ENCODE measurements at regions not wholly inside any gene's neighbourhood (a gene's known extent, or its start where the extent isn't known, plus 50 kb on each side); places are given as distances from the start of the nearest gene placed in this dataset.

DNA sequence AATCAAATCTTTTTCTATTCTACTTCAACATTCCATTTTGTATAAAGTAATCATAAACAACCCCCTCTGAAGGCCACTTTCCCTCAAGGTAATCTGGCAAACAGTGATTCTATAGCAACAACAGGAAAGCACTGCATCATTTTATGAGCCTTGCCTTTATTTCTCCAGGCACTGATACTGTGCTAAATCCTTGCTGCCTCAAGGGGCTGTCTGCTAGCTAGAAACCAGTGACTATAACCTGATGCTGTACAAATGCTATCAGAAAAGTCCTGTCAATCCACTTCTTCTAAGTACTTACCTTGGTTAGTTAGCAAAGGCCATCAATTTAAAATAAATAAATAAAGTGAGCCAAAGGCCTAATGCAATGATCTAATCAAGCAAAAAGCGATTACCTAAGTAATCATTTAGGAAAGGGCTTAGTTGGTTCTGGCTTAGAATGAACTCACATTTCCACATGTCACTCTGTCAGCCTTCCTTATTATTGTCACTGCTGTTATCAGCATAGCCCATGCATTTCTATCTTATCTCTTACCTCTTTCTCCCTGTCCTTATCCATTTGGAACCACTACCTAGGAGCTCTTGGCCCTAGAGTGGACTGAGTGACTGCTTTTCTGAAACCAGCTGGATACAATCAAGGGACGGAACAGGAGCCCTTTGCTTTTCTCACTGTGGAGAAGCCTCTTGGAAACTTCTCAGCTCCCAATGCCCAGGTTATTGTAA lies 246.1 kb upstream of the MEF2C start:
- Mint-ChIP-seq H3K27ac (ENCODE audit: unreplicated experiment) (no peak overlapping the region), H3K4me3 (ENCODE audit: unreplicated experiment) (no peak overlapping the region), H3K9me3 (ENCODE audit: unreplicated experiment) (no peaks in the 10 kb centered on the region), H3K4me1 (ENCODE audit: low read depth, unreplicated experiment) (no peaks in the 10 kb centered on the region), H3K36me3 (ENCODE audit: unreplicated experiment) (no peaks in the 10 kb centered on the region), H3K27me3 (ENCODE audit: unreplicated experiment) (no peaks in the 10 kb centered on the region)
- TF ChIP-seq, protein P1, sequence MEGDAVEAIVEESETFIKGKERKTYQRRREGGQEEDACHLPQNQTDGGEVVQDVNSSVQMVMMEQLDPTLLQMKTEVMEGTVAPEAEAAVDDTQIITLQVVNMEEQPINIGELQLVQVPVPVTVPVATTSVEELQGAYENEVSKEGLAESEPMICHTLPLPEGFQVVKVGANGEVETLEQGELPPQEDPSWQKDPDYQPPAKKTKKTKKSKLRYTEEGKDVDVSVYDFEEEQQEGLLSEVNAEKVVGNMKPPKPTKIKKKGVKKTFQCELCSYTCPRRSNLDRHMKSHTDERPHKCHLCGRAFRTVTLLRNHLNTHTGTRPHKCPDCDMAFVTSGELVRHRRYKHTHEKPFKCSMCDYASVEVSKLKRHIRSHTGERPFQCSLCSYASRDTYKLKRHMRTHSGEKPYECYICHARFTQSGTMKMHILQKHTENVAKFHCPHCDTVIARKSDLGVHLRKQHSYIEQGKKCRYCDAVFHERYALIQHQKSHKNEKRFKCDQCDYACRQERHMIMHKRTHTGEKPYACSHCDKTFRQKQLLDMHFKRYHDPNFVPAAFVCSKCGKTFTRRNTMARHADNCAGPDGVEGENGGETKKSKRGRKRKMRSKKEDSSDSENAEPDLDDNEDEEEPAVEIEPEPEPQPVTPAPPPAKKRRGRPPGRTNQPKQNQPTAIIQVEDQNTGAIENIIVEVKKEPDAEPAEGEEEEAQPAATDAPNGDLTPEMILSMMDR (IDR thresholded peaks at IDR 0.05; ENCODE audit: partially characterized antibody, unreplicated experiment) = no peak
- no peak for DNase-seq

DNA sequence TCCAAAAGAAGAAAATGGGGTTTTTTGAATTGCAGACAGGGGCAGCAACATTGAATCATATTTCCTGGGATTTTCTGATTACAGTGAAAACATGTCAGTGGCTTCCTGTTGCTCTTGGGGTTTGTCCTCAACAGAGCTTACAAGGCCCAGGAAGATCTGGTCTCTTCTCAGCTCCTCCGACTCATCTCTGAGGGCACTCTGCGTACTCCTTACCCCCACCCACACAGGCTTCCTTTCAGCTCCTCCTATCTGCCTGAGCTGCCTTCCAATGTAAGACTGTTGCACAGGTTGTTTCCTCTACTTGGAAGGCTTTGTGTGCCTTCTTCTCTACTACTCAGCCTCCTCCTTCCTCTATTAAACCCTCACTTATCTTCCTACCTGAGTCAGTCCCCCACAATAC lies 245.1 kb upstream of the MEF2C start:
- Mint-ChIP-seq H3K4me3 (ENCODE audit: unreplicated experiment) (no peak overlapping the region), H3K4me1 (ENCODE audit: low read depth, unreplicated experiment) (no peaks in the 10 kb centered on the region), H3K27me3 (ENCODE audit: unreplicated experiment) (no peaks in the 10 kb centered on the region), H3K9me3 (ENCODE audit: unreplicated experiment) (no peaks in the 10 kb centered on the region), H3K27ac (ENCODE audit: unreplicated experiment) (no peak overlapping the region), H3K36me3 (ENCODE audit: unreplicated experiment) (no peaks in the 10 kb centered on the region)
- TF ChIP-seq, protein P1 (IDR thresholded peaks at IDR 0.05; ENCODE audit: partially characterized antibody, unreplicated experiment) = no peak
- DNase-seq = no peak

DNA sequence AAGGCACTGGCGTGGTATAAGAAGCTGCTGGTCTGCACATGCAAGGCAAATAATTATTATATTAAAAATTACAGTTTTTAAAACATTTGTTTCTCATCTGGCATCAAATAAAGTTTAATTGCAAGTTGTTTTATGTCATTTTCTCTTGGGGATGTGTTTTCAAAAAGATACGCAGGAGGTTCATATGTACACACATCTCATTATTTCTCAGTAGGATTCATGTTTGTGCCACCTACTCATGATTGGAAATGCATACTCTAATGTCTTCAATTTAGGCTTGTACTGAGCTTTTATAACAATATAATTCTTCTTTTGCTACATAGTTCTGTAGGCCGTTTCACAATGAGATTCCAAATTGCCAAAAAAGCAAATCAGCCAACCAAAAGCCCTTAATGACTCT lies 244.2 kb upstream of the MEF2C start:
- Mint-ChIP-seq H3K9me3 (ENCODE audit: unreplicated experiment) (no peaks in the 10 kb centered on the region), H3K36me3 (ENCODE audit: unreplicated experiment) (no peaks in the 10 kb centered on the region), H3K4me3 (ENCODE audit: unreplicated experiment) (no peak overlapping the region), H3K4me1 (ENCODE audit: low read depth, unreplicated experiment) (no peaks in the 10 kb centered on the region), H3K27ac (ENCODE audit: unreplicated experiment) (no peak overlapping the region), H3K27me3 (ENCODE audit: unreplicated experiment) (no peaks in the 10 kb centered on the region)
- DNase-seq = no peak
- TF ChIP-seq, protein P1 (IDR thresholded peaks at IDR 0.05; ENCODE audit: partially characterized antibody, unreplicated experiment) = no peak

DNA sequence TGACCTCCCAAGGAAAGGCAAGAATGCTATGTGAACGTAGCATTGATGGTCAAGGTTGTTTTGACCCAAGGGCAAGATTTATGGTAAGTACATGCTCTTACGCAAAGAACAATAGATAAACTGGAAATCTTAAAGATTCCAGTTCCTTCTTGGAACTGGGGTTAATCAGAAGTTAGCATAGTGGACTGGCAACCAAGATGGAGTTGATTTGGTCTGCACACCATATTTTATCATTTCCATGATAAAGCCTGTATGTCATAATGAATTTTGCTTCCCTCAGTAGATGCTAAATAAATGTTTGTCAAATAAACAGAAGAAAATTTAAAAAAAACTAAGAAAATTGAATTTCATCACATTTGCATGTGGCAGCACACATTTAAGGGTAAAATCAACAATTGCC lies 242.4 kb upstream of the MEF2C start:
- no peaks in the 10 kb centered on the region for H3K36me3 Mint-ChIP-seq (ENCODE audit: unreplicated experiment)
- no peaks in the 10 kb centered on the region for H3K9me3 Mint-ChIP-seq (ENCODE audit: unreplicated experiment)
- TF ChIP-seq, protein P1 (IDR thresholded peaks at IDR 0.05; ENCODE audit: partially characterized antibody, unreplicated experiment) = no peak
- no peak overlapping the region for H3K4me3 Mint-ChIP-seq (ENCODE audit: unreplicated experiment)
- H3K4me1 Mint-ChIP-seq (ENCODE audit: low read depth, unreplicated experiment) = no peaks in the 10 kb centered on the region
- DNase-seq = no peak
- no peaks in the 10 kb centered on the region for H3K27me3 Mint-ChIP-seq (ENCODE audit: unreplicated experiment)
- H3K27ac Mint-ChIP-seq (ENCODE audit: unreplicated experiment) = no peak overlapping the region

- Mint-ChIP-seq H3K4me1 (ENCODE audit: low read depth, unreplicated experiment) (no peaks in the 10 kb centered on the region), H3K9me3 (ENCODE audit: unreplicated experiment) (no peaks in the 10 kb centered on the region), H3K27ac (ENCODE audit: unreplicated experiment) (no peak overlapping the region), H3K27me3 (ENCODE audit: unreplicated experiment) (no peaks in the 10 kb centered on the region), H3K4me3 (ENCODE audit: unreplicated experiment) (no peak overlapping the region), H3K36me3 (ENCODE audit: unreplicated experiment) (no peaks in the 10 kb centered on the region)
- TF ChIP-seq, protein P1 (IDR thresholded peaks at IDR 0.05; ENCODE audit: partially characterized antibody, unreplicated experiment) = no peak
- DNase-seq = no peak
Measured at GRCh38 chr5:89123581-89123980, 240.6 kb upstream of the MEF2C start.
